NT2/D1 (cell line): ENCODE measurements at regions not wholly inside any gene's neighbourhood (a gene's known extent, or its start where the extent isn't known, plus 50 kb on each side); places are given as distances from the start of the nearest gene placed in this dataset.
A peak's percentile ranks its signal among the peaks of the same experiment; 100 is the strongest.
"Not testable (repeated sequence)": the region's sequence is repeated elsewhere in the genome, so short reads cannot be mapped to it uniquely, and the experiment has no call there.

Experiments used
- DNase-seq: peaks from one replicate; pipeline ENCODE4 v3.0.0-alpha.2; 2011; ENCODE audit warnings: low read depth, low spot score
- H3K27me3 ChIP-seq: 2 replicates; pipeline ENCODE4 v1.6.0; 2011; ENCODE audit warnings: mild to moderate bottlenecking; ENCODE audit not compliant: insufficient read length, insufficient read depth
- H3K36me3 ChIP-seq: 2 replicates; pipeline ENCODE4 v1.6.1; 2011; ENCODE audit warnings: mild to moderate bottlenecking, low read length, mixed read lengths; ENCODE audit not compliant: insufficient read depth, insufficient read length
- H3K4me1 ChIP-seq: 2 replicates; pipeline ENCODE4 v1.5.1; 2011; ENCODE audit not compliant: insufficient read depth, insufficient read length
- H3K4me3 ChIP-seq: 2 replicates; pipeline ENCODE4 v1.5.1; 2011; ENCODE audit warnings: low read depth; ENCODE audit not compliant: insufficient read length
- H3K9ac ChIP-seq: 2 replicates; pipeline ENCODE4 v1.6.0; 2011; ENCODE audit warnings: low read depth; ENCODE audit not compliant: insufficient read length
- H3K9me3 ChIP-seq: 2 replicates; pipeline ENCODE4 v1.5.1; 2011; ENCODE audit warnings: mild to moderate bottlenecking, low read length; ENCODE audit not compliant: insufficient read depth
- SUZ12 ChIP-seq: IDR thresholded peaks from 2 replicates; pipeline ENCODE4 v1.6.1; 2011; ENCODE audit not compliant: insufficient read length, insufficient read depth; ENCODE audit errors: extremely low read depth
- YY1 ChIP-seq: IDR thresholded peaks from 2 replicates; pipeline ENCODE4 v1.6.1; 2011; ENCODE audit not compliant: insufficient read length, insufficient read depth
- ZNF274 ChIP-seq: IDR thresholded peaks from 2 replicates; pipeline ENCODE4 v1.6.1; 2011; ENCODE audit warnings: mild to moderate bottlenecking, low read depth, low read length

DNA sequence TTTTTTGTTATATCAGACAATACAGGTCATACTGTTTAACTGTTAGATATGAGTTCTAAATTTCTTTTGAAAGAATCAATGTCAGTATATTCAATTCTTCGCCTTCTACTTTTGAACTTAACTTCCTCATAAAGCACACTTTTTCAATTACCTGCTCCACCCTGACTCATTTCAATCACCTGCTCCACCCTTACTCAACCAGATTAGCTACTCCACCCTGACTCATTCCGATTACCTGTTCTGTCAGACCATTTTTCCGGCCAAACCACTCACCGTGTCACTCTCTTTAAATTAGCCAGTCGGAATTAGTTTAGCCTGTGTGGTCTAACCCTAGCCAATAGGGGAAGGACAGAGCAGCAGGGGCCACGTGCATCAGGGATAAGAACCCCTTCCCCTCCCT is 751.8 kb upstream of the POU3F4 start:
- DNase-seq = no peak
- Histone ChIP-seq H3K27me3 (no peaks in the 10 kb centered on the region), H3K9ac (no peak overlapping the region), H3K36me3 (no peaks in the 10 kb centered on the region), H3K4me1 (no peaks in the 10 kb centered on the region), H3K4me3 (no peak overlapping the region), H3K9me3 (no peaks in the 10 kb centered on the region)
- no peak for TF ChIP-seq SUZ12
- no peak for TF ChIP-seq YY1

DNA sequence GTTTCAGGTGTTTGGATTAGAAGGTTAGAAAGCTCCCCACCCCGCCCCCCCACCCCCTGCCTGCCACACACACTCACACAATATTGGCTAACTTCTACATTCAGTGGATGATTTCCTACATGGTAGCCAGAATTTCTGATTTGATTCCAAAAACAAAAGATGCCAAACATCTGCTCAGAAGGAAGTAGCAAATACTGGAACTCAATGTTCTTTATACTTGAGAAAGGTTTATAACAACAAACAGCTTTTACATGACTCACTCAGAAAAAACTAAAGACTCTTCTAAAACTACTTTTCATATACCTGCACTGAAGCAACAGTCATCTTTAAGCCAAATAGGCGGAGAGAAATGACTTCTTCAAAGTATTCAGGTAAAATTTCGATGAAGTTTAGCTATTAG is 750.5 kb upstream of the POU3F4 start:
- Histone ChIP-seq H3K4me3 (no peak overlapping the region), H3K4me1 (no peaks in the 10 kb centered on the region), H3K27me3 (no peaks in the 10 kb centered on the region), H3K36me3 (no peaks in the 10 kb centered on the region), H3K9ac (no peak overlapping the region), H3K9me3 (no peaks in the 10 kb centered on the region)
- no peak for TF ChIP-seq YY1
- no peak for DNase-seq

- Histone ChIP-seq H3K27me3 (no peaks in the 10 kb centered on the region), H3K36me3 (no peaks in the 10 kb centered on the region), H3K9me3 (peaks cover 8% of the 10 kb centered on the region; the same call in 1 of the 2 replicates), H3K4me3 (no peak overlapping the region), H3K9ac (no peak overlapping the region), H3K4me1 (no peaks in the 10 kb centered on the region)
- TF ChIP-seq ZNF274 = no peak
- TF ChIP-seq SUZ12 = no peak
- no peak for TF ChIP-seq YY1
- DNase-seq = no peak
These were observed 743.6 kb upstream of the POU3F4 start for GRCh38 chrX:82764521-82764920.

GRCh38 chrX:82765811-82766210 is 742.3 kb upstream of the POU3F4 start:
- Histone ChIP-seq H3K9me3 (peaks cover 8% of the 10 kb centered on the region; the same call in 1 of the 2 replicates), H3K27me3 (no peaks in the 10 kb centered on the region), H3K4me3 (no peak overlapping the region), H3K9ac (no peak overlapping the region), H3K36me3 (no peaks in the 10 kb centered on the region), H3K4me1 (no peaks in the 10 kb centered on the region)
- TF ChIP-seq SUZ12 (no peak), ZNF274 (no peak), YY1 (no peak)
- DNase-seq = no peak

DNA sequence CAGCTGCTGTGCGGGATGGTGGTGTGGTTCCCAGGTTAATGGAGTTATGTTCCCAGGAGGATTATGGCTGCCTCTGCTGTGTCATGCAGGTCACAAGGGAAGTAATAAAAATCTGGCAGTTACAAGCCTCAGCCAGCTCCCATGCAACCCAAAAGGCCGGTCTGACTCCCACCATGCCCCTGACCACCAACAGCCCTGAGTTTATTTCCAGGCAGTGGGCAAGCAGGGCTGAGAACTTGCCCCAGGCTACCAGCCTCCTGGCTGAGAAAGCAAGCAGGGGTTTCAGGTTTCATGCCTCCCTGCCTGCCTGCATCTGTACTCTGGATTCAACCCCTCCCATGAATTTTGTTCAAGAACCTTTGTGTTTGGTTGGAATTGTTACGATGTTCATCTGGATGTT is 732.7 kb upstream of the POU3F4 start:
- Histone ChIP-seq H3K4me3 (no peak overlapping the region), H3K27me3 (no peaks in the 10 kb centered on the region), H3K9ac (no peak overlapping the region), H3K9me3 (no peaks in the 10 kb centered on the region), H3K36me3 (no peaks in the 10 kb centered on the region), H3K4me1 (no peaks in the 10 kb centered on the region)
- TF ChIP-seq SUZ12 = no peak
- TF ChIP-seq YY1 = no peak
- TF ChIP-seq ZNF274 = no peak
- DNase-seq = no peak

DNA sequence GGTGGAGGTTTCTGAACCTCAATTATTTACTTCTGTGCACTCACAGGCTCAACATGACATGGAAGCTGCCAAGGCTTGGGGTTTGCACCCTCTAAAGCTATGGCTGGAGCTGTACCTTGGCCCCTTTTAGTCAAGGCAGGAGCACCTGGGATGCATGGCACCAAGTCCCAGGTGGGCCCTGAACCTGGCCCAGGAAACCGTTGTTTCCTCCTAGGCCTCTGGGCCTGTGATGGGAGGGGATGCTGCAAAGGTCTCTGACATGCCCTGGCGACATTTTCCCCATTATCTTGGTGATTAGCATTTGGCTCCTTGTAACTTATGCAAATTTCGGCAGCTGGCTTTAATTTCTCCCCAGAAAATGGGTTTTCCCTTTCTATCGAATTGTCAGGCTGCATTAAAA is 726.1 kb upstream of the POU3F4 start:
- no peak overlapping the region for H3K4me3 ChIP-seq
- peaks cover 19% of the 10 kb centered on the region; the same call in 1 of the 2 replicates for H3K9me3 ChIP-seq
- H3K27me3 ChIP-seq = no peaks in the 10 kb centered on the region
- H3K9ac ChIP-seq = no peak overlapping the region
- DNase-seq = no peak
- TF ChIP-seq SUZ12 = no peak
- TF ChIP-seq ZNF274 = no peak
- no peak for TF ChIP-seq YY1
- H3K36me3 ChIP-seq = no peaks in the 10 kb centered on the region
- H3K4me1 ChIP-seq = no peaks in the 10 kb centered on the region

- H3K27me3 ChIP-seq, H3K9ac ChIP-seq, H3K4me3 ChIP-seq, H3K36me3 ChIP-seq, H3K4me1 ChIP-seq, DNase-seq: not testable (repeated sequence)
- H3K9me3 ChIP-seq = peaks cover 14% of the 10 kb centered on the region; the same call in 1 of the 2 replicates
These were observed 695.2 kb upstream of the POU3F4 start for GRCh38 chrX:82812902-82813301.

GRCh38 chrX:82813671-82814078 is 694.4 kb upstream of the POU3F4 start:
- Histone ChIP-seq H3K4me3 (no peak overlapping the region), H3K4me1 (no peaks in the 10 kb centered on the region), H3K9me3 (peaks cover 14% of the 10 kb centered on the region; the same call in 1 of the 2 replicates), H3K27me3 (no peaks in the 10 kb centered on the region), H3K36me3 (no peaks in the 10 kb centered on the region), H3K9ac (no peak overlapping the region)
- no peak for TF ChIP-seq YY1
- TF ChIP-seq ZNF274 = no peak
- TF ChIP-seq SUZ12 = no peak
- DNase-seq = peak; percentile 30
